DMS153 treated with DMSO at 0.1 percent for 48 hours (cell line): ENCODE measurements at regions not wholly inside any gene's neighbourhood (a gene's known extent, or its start where the extent isn't known, plus 50 kb on each side); places are given as distances from the start of the nearest gene placed in this dataset.

ENCODE experiments used
- DNase-seq: peaks from one replicate; lab custom pipeline; 2025; ENCODE audit not compliant: unreplicated experiment; lab: John Stamatoyannopoulos, UW

DNA sequence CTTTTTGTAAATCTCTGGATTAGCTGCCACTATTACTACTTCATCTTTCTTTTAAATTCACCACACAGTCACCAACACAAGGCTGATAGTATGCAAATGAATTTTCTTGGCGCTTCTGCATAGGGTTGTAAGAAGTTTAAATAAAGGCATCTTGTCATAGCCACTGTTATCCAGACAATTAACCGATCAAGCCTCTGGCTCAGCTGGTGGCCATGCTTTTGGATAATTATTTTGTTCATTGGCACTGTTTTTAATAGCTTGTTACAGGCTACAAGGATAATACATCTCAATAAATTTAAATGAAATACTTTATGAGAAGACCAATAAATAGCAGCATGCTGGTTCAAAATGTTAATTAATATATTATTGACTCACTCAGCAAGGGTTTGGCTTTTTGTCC, 1261.0 kb downstream of the FAM181B start:
- no peak for DNase-seq

DNA sequence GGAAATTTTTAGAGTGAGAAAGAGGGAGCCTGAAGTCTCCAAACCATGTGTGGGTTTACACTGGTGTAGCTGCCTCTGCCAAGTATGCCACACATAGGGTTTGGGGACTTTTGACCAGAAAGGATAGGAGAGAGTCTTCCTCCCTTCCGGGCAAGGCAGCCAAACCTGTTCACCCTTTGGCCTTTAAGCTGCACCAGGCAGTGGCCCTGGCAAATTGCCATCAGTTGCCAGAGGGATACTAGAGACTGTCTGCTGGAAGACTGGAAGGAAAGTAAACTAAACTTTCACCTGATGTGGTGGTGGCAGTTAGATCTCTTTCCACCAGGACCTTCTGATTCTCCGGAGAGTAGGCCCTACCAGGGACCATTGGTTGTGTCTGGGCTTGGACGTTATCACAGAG, 1263.2 kb downstream of the FAM181B start:
- no peak for DNase-seq

DNA sequence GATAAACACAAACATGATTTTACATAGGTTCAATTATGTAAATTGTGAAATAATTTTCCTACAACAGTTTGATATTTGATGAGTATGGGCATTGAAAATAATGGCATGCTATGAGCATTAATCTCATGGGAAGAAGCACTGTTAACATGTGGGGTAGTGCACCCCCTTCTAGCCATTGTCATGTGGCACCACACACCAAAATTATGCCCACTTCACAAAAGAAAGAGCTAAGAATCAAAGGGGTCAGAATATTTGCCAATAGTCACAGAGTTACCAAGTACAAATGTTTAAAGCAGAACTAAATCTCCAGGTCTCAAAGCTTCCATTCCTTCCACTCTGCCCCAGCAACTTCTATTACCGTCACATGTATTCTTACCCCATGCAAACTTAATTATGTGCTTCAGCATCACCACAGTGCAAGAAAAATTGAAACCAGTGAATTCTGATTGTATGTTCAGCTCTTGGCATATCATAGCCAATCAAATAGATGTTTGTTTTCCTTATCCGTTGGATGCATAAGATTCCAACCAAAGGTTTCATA, 1273.8 kb downstream of the FAM181B start:
- no peak for DNase-seq

DNA sequence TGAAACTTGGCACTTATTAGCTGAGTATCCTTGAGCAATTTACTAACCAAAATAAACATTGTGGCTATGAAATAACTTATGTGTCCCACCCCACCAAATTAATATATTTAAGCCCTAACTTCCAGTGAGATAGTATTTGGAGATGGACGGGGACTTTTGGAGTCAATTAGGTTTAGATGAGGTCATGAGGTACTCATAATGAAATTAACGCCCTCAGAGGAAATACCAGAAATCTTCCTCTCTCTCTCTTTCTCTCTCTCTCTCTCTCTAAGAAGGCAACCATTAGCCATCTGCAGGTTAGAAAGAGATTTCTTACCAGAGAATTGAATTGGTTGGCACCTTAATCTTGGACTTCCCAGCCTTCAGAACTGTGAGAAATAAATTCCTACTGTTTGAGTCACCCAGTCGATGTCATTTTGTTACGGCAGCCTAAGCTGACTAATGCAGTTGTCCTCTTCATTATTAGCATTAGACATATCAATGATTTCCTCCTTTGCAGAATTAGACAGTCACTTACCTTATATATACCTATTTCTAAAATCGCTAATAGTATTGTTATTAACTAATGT, 1284.0 kb downstream of the FAM181B start:
- no peak for DNase-seq

DNA sequence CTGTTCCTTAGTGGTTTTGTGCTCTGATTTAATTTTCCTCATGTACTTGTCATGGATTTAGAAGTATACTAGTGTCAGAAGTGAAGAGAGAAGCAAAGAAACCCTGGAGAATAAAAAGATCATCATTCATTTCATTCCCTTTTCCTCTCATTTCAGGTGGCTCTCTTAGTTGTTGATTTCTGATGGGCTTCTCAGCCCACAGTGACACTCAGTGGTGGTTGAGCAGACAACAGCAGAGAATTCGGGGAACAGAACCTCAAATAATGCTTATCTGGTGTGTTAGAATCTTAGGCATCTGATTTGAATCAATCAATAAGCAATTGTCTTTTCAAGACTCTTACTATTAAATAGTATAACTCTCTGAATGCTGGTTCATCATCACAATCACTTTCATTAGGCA, 1289.4 kb downstream of the FAM181B start:
- DNase-seq, result no peak

DNA sequence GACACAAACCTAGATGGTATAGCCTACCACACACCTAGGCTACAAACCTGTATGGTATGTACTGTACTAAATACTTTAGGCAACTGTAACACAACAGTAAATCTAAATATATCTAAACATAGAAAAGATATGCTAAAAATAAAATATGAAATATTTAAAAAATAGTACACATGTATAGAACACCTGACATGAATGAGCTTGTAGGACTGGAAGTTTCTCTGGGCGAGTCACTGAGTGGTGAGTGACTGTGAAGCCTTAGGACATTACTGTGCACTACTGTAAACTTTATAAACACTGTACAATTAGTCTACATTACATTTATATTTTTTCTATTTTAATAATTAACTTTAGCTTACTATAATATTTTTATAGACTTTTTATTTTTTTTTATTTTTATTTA, 1301.3 kb downstream of the FAM181B start:
- no peak for DNase-seq

DNA sequence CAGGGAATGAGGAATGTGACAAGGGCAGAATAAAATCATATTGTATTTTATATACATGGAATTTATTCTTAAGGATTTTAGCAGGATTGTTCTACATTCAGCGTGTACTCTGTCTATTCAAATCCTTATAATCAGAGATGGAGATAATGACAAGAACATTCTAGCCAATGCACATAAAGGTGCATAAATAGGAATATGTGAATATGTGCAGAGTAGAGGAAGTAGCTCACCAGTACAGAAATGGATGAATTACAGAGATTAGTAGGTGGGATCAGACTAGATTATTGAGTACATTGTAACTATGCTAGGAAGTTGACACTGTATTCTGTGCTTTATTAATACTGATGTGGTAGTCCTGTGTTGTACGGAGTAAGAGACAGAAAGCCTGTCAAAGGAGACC, 1308.8 kb downstream of the FAM181B start:
- no peak for DNase-seq

DNA sequence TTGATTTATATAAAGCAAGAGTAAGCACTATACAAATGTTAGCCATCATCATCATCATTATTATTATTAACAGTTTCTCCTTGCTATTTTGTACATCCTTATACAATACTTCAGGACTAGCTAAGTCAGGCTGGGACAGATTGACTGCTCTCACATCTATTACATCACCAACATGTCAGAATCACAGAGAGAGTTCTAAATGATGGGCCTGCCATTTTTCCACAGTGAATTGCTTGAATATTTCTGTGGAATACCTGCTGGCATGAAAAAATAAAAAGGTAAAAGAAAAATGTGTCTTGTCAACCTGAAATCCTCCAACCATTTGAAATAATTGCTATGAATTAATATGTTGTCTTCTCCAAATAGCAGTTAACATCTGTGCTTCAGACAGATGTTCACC, 1311.3 kb downstream of the FAM181B start:
- no peak for DNase-seq

DNA sequence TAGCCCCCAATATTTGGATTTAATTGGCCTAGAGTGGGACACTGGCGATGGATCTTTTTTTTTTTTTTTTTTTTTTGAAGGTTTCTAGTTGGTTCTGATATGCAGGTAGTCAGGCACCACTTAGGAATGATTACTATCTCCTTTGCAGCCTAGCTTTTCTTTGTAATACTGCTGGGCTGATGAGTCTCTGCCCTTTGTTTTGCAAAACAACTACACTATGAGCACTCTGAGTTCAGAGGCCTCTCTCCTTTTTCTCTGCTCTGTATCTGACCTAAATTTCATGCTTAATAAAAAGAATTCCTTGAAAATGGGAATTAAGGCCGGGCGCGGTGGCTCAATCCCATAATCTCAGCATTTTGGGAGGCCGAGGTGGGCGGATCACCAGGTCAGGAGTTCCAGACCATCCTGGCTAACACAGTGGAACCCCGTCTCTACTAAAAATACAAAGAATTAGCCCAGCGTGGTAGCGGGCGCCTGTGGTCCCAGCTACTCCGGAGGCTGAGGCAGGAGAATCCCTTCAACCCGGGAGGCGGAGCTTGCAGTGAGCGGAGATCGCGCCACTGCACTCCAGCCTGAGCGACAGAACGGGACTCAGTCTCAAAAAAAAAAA, 1312.3 kb downstream of the FAM181B start:
- no peak for DNase-seq

DNA sequence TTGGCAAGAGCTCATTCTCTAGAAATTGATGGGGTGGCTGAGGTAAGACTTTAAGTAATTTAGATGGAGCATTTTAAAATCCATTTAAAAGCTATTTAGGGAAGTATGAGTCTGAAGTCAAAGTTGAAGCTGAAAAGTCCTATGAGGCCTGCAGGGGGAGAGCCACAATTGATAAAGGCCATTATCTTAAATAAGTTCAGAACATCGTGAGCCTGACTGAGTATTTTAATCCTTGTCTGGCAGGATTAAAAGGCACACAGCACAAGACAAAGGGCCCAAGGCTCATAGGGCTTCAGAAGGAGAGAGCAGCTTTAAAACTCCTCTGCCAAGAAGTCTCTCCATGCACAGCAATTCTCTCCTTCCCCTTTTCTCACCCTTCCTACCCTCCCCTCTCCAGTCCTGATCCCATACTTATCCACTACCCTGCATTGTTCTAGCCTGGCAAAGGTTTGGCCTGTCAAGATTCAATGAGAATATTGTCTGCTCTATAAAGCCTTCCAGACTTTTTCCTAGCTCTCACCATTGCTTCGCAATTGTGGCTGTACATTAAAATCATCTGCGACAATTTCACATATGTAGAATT, 1312.9 kb downstream of the FAM181B start:
- no peak for DNase-seq

DNA sequence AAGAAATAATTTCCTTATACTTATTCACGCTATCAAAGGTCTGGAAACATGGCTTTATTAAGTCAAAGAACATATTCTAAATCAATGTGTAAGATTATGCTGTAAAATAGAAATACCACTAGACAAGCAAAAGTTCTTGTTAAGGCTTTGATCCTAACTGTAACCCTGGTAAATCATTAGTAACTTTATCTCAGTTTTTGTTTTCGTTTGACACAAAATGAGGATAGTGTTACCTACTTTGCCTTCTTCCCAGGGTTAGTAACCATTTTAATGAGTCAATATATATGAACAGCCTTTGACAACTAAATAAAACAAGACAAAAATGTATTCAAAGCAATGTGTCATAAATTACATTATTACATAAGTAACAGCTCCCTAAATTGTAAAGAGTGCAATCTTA, 1336.3 kb downstream of the FAM181B start:
- no peak for DNase-seq

DNA sequence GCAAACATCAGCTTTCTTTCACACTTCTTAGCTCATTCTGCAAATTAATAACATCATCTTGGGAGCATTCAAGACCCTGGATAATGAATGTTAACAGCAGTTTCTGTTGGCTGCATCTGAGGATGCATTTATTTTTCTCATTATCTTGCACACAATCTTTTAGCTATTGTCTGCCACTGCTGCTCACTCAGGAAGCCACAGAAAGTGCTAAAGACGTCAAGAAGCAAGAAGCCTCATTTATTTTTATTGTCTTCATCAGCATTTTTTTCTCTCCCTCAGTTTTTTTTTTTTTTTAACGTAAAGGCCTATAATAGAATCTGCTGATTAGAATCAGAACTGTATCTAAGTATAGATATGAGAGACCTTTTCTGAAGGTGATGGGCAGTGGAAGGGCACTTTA, 1339.4 kb downstream of the FAM181B start:
- no peak for DNase-seq

DNA sequence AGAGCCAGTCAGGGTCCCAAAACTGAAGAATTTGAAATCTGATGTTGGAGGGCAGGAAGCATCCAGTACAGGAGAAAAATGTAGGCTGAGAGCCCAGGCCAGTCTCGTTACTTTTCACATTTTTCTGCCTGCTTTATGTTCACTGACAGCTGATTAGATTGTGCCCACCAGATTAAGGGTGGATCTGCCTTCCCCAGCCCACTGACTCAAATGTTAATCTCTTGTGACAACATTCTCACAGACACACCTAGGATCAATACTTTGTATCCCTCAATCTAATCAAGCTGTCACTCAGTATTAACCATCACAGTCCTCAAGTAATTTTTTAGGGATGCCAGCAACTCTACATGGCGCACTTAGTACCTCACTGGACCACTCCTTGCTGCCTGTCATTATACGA, 1345.3 kb downstream of the FAM181B start:
- DNase-seq, result no peak

DNA sequence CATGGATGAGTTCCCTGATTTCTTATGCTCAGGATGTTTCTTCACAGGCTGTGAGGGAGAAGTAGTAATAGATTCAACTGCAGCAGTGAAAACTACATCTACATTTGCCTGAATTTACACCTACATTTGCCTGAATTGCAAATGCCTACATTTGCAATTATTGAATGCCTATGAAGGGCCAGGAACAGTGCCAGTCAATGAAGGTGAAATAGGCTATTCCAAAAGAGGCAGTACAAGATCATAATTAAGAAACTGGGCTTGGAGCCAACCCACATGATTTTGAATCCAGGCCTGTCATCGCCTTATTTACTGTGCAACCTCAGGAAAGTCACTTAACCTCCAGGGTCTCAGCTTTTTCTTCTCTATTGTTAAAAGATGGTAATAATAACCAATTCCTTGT, 1353.3 kb downstream of the FAM181B start:
- DNase-seq, result no peak

DNA sequence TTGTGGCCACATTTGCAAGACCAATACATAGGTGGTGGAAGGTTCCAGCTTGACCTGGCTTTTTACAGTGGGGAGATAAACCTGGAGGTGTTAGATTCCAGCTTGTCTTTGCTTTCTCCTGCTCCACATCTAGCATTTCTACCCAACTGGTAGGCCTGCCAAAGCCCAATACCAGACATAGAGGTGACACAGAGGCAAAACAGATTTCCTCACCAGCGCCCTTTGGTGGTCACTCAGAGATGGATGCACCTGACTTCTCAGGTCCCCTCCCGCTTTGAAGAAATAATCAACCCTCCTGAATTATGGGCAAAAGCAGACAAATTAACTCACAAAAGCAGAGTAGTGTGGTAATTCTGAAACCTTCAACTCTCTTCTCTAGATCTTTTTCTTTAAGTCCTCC, 1356.2 kb downstream of the FAM181B start:
- no peak for DNase-seq

DNA sequence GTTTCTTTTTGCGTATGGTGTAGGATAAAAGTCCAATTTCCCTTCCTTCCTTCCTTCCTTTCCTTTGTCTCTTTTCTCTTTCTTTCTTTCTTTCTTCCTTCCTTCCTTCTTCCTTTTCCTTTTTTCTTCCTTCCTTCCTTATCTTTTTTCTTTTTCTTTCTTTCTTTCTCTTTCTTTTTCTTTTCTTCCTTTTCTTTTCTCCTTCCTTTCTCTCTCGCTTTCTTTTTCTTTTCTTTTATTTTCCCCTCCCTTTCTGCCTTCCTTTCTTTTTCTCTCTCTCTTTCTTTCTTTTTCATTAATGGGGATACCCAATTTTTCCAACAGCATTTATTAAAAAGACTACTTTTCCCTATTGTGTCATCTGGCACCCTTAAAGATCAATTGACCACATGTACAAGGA, 1359.7 kb downstream of the FAM181B start:
- no peak for DNase-seq

DNA sequence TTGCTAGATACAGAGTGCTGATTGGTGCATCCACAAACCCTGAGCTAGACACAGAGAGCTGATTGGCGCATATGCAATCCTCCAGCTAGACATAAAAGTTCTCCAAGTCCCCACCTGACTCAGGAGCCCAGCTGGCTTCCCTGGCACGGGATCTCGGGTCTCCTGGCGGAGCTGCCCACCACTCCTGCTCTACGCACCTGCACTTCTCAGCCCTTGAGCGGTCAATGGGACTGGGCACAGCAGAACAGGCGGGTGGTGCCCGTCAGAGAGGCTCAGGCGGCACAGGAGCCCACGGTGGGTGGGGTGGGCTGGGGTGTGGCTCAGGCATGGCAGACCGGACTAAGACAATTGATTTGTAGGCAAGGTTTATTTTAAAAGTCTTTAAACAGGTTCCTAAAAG, 1365.5 kb downstream of the FAM181B start:
- DNase-seq, result no peak

DNA sequence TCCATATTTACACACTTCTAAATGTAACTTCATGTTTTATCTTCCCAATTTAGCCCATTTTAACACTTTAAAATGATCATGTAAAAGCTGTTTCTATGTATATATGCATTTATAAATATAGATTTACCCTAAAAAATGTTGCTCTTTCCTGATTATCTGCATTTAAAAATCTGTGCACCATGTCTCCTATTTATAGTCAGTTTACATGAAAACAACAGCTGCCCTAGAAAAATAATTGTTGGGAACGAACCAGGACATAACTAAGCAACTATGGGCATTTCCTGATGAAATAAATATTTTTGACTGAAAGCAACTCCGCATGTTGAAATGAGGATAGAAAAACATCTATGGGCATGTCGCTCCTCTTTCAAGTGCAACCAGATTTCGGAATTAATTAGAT, 1368.2 kb downstream of the FAM181B start:
- DNase-seq, result no peak

DNA sequence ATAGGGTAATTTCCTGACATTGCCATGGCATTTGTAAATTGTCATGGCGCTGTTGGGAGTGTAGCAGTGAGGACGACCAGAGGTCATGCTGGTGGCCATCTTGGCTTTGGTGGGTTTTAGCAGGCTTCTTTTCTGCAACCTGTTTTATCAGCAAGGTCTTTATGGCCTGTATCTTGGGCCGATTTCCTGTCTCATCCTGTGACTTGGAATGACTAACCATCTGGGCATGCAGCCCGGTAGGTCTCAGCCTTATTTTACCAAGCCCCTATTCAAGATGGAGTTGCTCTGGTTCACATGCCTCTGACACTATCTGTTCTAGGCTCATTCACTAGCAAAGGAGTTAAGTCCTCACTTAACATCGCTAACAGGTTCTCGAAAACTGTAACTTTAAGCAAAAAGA, 1374.2 kb downstream of the FAM181B start:
- no peak for DNase-seq

DNA sequence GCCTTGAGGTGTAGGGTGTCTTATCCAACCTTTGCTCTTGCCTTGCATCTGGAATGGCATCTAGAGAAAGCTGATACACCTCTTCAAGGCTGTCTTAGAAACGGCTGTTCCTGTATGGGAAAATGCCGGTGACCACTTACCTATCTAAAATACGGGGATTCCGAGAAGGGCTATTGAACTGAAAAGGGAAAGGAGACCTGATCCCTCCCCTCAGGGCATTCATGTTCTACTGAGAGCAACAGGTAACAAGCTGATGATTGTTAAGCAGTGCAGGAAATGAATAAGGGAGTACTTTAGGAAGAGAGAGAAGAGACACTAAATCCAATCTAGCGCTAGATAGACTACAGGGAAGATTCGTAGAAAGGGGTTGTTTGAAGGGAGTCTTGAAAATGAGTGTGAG, 1388.1 kb downstream of the FAM181B start:
- DNase-seq, result no peak

DNA sequence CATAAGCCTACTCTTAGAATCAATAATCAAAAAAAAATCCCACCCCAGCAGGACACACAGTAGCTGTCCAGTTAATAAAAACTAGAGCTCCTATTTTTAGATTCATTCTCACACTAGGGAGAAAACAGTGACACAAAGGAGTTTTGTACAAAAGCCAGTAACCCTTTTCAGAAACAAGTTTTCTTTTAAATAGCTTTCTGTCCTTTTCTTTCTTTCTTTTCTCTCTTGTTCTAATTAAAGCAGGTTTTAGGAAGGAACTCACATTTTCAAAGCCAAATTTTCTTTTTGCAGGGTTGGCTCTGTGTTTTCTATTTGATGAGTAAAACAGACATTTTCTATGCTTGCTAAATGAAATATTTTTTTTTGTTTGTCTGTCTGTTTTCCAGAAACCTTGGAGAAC, 1390.7 kb downstream of the FAM181B start:
- DNase-seq, result no peak

DNA sequence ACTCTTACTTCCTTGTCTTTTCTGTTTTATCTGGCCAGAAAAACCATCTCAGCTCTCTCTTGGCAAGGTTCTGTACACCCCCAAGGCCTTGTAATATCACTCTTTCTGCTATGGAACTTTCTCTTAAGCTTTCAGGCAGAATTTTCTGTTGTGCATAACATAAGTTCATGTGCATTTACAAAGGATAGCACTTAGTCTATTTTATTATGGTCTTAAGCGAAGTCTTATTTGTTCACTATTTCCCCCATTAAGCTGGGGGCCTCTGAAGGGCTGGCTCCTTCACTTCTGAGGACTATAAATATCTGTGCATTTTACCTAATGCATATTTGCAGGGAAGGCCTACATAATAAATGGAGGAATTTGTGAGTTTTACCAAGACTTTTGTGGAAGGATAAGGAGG, 1393.4 kb downstream of the FAM181B start:
- no peak for DNase-seq

DNA sequence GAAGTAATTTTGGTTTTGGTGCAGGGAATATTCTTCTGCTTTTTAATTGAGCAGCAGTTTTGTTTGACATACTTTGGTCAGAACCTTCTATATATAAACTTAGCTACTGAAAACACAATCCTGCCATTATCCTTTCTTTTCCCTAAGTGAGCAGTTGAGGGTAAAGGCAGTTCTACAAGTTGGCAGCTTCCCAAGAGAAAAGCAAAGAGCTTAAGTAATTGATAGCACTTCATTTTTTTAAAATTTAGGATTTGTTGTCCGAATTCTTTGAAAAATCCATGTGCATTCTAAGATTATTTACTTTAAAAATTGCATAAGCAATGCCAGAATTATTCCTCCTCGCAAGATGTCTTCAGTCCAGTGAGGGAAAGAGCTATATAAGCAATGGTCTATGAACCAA, 1394.1 kb downstream of the FAM181B start:
- DNase-seq, result no peak
